ENCODE measurements at regions not wholly inside any gene's neighbourhood (a gene's known extent, or its start where the extent isn't known, plus 50 kb on each side); places are given as distances from the start of the nearest gene placed in this dataset.

- H3K4me1 ChIP-seq (replicated peaks; ENCODE audit: insufficient read depth): no peaks in the 10 kb centered on the region
- no peak overlapping the region for H3K4me3 ChIP-seq
- no TSS peak for BruUV-seq (replicated peaks)
- H2AFZ ChIP-seq: no peak overlapping the region
- ChIA-PET CTCF (no interaction called here), POLR2A (ENCODE audit: unreplicated experiment) (no interaction called here)
- intact Hi-C loops (cut with micrococcal nuclease; ENCODE audit: unreplicated experiment): no loop called here
- no peaks in the 10 kb centered on the region for H3K79me2 ChIP-seq (ENCODE audit: low read depth)
- H3K9me2 ChIP-seq (ENCODE audit: insufficient read depth): no peaks in the 10 kb centered on the region
- no peaks in the 10 kb centered on the region for H3K9me3 ChIP-seq (ENCODE audit: insufficient read depth, low read depth)
- H3K27me3 ChIP-seq (ENCODE audit: insufficient read depth, low read depth): peaks cover 7% of the 10 kb centered on the region; the same call in 1 of the 2 replicates
- H3K36me3 ChIP-seq (ENCODE audit: low read depth): no peaks in the 10 kb centered on the region
- no peaks in the 10 kb centered on the region for H3F3A ChIP-seq (ENCODE audit: insufficient read depth, low read depth)
- H4K20me1 ChIP-seq (ENCODE audit: insufficient read depth): no peaks in the 10 kb centered on the region
- no peak for DNase-seq
- TF ChIP-seq EZH2 (IDR thresholded peaks at IDR 0.05; ENCODE audit: low read depth) (no peak), CTCF (conservative IDR thresholded peaks at IDR 0.05) (no peak)
- H3K4me2 ChIP-seq: no peak overlapping the region
- no peak overlapping the region for H3K27ac ChIP-seq
These were observed 89.4 kb upstream of the APCDD1 start for GRCh38 chr18:10365021-10365500.

GRCh38 chr18:10365901-10366300, 88.5 kb upstream of the APCDD1 start:
- no peak overlapping the region for H3K4me3 ChIP-seq
- TF ChIP-seq EZH2 (IDR thresholded peaks at IDR 0.05; ENCODE audit: low read depth): no peak
- no peak for TF ChIP-seq CTCF (conservative IDR thresholded peaks at IDR 0.05)

GRCh38 chr18:10367836-10368235, 86.6 kb upstream of the APCDD1 start:
- intact Hi-C loops (cut with micrococcal nuclease; ENCODE audit: unreplicated experiment): no loop called here
- no peak overlapping the region for H2AFZ ChIP-seq
- H3K27me3 ChIP-seq (ENCODE audit: insufficient read depth, low read depth): peaks cover 7% of the 10 kb centered on the region; the same call in 1 of the 2 replicates
- H3K9me3 ChIP-seq (ENCODE audit: insufficient read depth, low read depth): no peaks in the 10 kb centered on the region
- POLR2A ChIA-PET (ENCODE audit: unreplicated experiment): no interaction called here
- H4K20me1 ChIP-seq (ENCODE audit: insufficient read depth): no peaks in the 10 kb centered on the region
- BruUV-seq (replicated peaks): no TSS peak
- no peak overlapping the region for H3K4me2 ChIP-seq
- no peak overlapping the region for H3K27ac ChIP-seq
- H3K9me2 ChIP-seq (ENCODE audit: insufficient read depth): no peaks in the 10 kb centered on the region; the same call in 1 of the 2 replicates
- H3K79me2 ChIP-seq (ENCODE audit: low read depth): no peaks in the 10 kb centered on the region
- H3K4me1 ChIP-seq (replicated peaks; ENCODE audit: insufficient read depth): no peaks in the 10 kb centered on the region
- CTCF ChIA-PET: no interaction called here
- DNase-seq: no peak
- no peak for TF ChIP-seq EZH2 (IDR thresholded peaks at IDR 0.05; ENCODE audit: low read depth)
- H3F3A ChIP-seq (ENCODE audit: insufficient read depth, low read depth): no peaks in the 10 kb centered on the region
- H3K36me3 ChIP-seq (ENCODE audit: low read depth): no peaks in the 10 kb centered on the region
- H3K4me3 ChIP-seq: no peak overlapping the region

More at GRCh38 chr18:10365901-10366300, 88.5 kb upstream of the APCDD1 start:
- H3K4me2 ChIP-seq: no peak overlapping the region
- no peaks in the 10 kb centered on the region for H3F3A ChIP-seq (ENCODE audit: insufficient read depth, low read depth)
- H2AFZ ChIP-seq: no peak overlapping the region
- no peaks in the 10 kb centered on the region for H4K20me1 ChIP-seq (ENCODE audit: insufficient read depth)
- ChIA-PET CTCF (no interaction called here), POLR2A (ENCODE audit: unreplicated experiment) (no interaction called here)
- no peaks in the 10 kb centered on the region; the same call in 1 of the 2 replicates for H3K9me2 ChIP-seq (ENCODE audit: insufficient read depth)
- DNase-seq: no peak
- no peak overlapping the region for H3K27ac ChIP-seq
- H3K4me1 ChIP-seq (replicated peaks; ENCODE audit: insufficient read depth): no peaks in the 10 kb centered on the region
- intact Hi-C loops (cut with micrococcal nuclease; ENCODE audit: unreplicated experiment): no loop called here
- no peaks in the 10 kb centered on the region for H3K79me2 ChIP-seq (ENCODE audit: low read depth)
- no TSS peak for BruUV-seq (replicated peaks)
- H3K27me3 ChIP-seq (ENCODE audit: insufficient read depth, low read depth): peaks cover 7% of the 10 kb centered on the region; the same call in 1 of the 2 replicates
- no peaks in the 10 kb centered on the region for H3K36me3 ChIP-seq (ENCODE audit: low read depth)
- no peaks in the 10 kb centered on the region for H3K9me3 ChIP-seq (ENCODE audit: insufficient read depth, low read depth)
